T-helper 2 cell treated with Interferon-gamma antibody and Interleukin-4, amounts not matched to agents 100 ng/mL and 5 ng/mL, for 36 hours (primary cell): ENCODE measurements at regions not wholly inside any gene's neighbourhood (a gene's known extent, or its start where the extent isn't known, plus 50 kb on each side); places are given as distances from the start of the nearest gene placed in this dataset.
"Not testable (repeated sequence)": the region's sequence is repeated elsewhere in the genome, so short reads cannot be mapped to it uniquely, and the experiment has no call there.

Source experiments
- intact Hi-C: fragments of 100-400 bp; cut with micrococcal nuclease; formaldehyde crosslinking; loops from one replicate; pipeline ENCODE4 v1.15.1; 2023

GRCh38 chr16:29578898-29579297, 72.7 kb upstream of the NPIPB12 start:
- intact Hi-C loops, result not testable (repeated sequence)

DNA sequence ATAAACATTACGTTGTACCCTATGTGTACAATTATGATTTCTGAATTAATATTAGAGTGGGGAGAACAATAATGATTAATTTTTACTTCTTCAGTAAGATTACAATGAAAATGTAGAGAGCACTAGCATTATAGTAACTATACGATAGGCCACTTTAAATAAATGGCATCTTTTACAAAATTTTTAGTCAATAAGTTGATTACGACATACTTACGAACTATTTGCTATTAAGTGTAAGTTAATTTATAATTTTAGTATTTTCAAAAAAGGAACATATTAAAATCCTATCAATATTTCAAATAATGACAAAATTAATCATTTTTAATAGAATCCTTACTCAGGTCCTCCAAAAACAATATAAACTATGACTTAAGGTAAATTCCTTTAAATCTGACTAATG, 75.6 kb upstream of the NPIPB12 start:
- intact Hi-C loops, result not testable (repeated sequence)

- intact Hi-C loops, result loop anchor here (10.0 kb wide), 1 partner anchor 73 kb away; the partner anchor contains the start of gene SPN
Measured at GRCh38 chr16:29591919-29592318, 71.1 kb upstream of the SPN start.

DNA sequence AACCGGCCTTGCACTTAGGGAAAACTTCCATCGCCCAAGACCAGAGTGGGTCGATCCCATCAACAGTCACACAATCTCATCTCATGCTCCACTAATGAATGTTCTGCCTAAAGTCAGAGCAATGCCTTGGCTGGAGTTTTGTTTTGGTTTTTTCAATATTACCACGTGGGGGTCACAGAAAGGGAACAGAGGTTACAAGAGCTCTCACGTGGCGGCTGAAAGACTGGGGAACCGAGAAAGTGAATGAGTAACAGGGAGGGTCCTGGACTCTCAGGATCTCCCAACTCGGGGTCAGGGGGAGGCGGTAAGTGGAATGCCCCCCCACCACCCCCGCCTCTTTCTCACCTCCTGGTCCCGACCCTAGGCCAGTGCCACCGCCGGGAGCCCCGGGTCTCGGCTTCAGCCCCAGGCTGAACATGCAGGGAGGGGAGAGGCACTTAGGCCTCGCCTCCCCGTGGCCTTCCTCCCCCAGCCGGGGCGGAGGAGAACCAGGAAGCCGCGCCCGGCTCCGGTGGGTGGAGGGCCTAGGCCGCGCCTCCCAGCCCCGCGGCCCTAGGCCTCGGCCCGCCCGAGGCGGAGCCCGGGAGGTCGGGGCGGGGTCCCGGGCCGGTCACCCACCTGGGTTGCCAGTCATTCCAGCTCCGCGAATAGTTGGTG, 68.7 kb upstream of the SPN start:
- intact Hi-C loops, result loop anchor here (10.0 kb wide), 1 partner anchor 70 kb away; the partner anchor contains the start of gene SPN

DNA sequence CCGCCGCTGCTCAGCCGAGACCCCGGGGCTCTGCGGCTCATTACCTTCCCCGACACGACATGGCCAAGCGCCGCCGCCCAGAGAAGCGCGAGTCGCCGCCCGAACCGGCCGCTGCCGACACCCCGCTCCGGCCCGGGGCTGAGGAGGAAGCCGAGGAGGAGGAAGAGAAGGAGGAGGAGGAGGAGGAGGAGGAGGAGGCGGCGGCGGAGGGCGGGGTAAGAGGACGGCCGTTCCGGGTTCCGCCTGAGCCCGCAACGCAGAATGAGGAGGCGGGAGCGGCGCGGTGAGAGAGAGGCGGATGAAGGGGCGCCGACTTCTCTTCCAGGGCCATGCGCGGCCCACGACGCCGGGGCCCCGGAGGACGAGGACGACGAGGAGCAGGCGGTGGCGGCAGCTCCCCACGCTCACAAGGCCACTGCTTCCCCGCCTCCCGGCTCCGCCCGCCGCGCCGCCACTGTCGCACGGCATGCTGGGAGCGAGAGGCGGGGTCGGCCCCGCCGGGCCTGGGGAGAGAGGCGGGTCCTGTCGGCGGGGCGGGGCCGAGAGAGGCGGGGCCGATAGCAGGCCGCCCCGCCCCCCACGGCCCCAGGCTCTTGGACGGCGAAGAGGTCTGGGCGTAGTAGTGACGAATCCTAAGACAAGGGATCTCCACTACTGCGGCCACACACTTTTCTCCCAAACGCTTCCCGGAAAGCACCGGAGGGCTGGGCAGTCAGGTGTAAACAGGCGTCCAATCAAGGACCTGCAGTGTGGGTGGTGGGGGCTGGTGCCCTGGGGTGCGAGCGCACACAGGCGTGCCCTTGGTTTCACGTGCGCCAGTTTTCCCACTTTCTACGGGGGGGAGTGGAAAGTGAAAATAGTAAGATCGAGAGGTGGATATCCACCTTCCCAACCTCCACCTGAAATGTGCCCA, 67.9 kb upstream of the SPN start:
- intact Hi-C loops, result loop anchor here (10.0 kb wide), 1 partner anchor 70 kb away; the partner anchor contains the start of gene SPN

DNA sequence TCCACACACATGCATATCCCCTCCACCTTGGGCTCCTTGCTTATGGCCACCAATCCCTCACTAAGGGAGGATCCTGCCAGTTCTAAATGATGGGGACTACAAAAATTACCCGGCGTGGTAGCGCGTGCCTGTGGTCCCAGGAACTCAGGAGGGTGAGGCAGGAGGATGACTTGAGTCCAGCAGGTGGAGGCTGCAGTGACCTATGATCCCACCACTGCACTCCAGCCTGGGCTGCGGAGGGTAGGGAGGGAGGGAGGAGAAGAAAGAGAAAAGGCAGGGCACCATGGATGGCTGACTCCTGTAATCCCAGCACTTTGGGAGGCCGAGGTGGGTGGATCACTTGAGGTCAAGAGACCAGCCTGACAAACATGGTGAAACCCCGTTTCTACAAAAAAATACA, 66.0 kb upstream of the SPN start:
- intact Hi-C loops, result loop anchor here (10.0 kb wide), 1 partner anchor 68 kb away; the partner anchor contains the start of gene SPN

DNA sequence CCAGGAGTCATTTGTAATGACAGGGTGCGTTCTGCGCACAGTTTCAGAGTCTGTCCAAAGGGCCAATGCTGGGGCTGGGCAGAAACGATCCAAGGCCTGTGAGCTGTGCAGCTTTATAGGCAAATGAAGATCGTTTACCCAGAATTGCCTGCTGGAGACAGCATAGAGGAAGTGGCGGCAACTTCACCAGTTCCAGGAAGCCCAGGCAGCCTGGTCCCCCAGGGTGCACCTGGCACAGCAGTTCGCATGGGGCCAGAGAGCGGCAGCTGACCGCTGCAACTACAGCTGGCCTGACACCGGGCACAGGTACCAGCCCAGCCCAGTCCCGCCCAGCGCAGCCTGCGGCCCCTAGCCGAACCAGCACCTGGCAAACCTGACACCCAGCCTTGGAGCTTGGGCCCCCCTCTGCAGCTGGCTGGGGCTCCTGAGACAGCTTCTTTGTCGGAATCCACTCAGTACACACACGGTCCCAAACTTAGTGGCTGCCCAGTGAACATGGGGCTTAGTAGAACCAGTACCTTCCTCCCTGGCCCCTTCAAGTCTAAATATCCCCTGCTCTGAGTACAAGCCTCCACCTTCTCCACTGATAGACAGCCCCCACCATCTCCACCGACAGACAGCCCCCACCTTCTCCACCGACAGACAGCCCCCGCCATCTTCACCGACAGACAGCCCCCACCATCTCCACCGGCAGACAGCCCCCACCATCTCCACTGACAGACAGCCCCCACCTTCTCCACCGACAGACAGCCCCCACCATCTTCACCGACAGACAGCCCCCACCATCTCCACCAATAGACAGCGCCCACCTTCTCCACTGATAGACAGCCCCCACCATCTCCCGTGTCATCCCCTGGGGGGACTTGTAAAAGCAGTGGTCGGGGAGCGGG, 62.7 kb upstream of the SPN start:
- intact Hi-C loops, result not testable (repeated sequence)

GRCh38 chr16:29602247-29602625, 60.8 kb upstream of the SPN start:
- intact Hi-C loops, result not testable (repeated sequence)

DNA sequence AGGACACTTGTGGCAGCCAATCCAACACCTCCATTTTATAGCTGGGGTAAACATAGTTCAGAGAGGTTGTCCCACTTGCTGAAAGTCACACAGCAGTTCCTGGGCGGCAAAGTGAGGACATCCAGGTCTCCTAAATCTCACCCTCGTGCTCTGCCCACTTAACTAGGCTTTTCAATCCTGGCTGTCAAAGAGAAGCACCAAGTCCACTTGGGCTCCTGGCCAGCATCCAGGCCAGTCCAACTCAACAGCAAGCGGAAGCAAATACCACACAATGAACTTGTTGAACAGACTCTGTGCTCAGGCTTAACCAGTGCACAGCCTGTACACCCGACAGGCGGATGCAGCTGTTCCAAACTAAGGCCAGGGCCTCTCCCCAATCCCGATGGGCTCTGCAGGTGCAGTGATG, 60.4 kb upstream of the SPN start:
- intact Hi-C loops, result not testable (repeated sequence)

GRCh38 chr16:29604631-29605549, 58.2 kb upstream of the SPN start:
- intact Hi-C loops, result not testable (repeated sequence)

DNA sequence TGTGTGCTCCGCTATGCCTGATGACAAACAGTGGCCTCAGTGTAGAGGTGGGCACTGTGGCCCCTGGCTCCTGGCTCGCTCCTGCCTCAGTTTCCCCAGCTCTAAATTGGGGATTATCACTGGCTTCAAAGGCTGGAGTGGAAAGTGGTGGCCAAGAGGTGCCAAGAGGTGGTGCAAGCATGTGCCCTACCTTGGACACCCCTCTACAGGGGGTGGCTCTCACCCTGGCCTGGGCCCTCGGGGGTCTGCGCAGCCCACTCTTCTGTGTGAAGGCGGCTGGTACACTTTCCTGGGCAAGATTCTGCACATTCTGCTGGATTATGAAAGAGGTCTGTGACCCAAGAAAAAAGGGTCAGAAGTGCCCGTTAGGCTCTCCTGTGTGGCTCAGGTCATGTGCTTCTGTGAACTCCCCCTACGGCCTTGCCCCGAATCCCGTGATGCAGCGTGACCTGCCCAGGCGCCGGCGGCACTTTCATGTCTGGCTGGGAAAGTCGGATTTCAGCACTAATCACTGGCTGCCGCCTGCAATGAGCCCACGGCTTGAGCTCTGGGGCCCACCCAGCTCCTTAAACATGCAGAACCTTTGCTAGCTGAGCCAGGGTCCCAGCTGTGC, 57.3 kb upstream of the SPN start:
- intact Hi-C loops, result not testable (repeated sequence)

- intact Hi-C loops, result not testable (repeated sequence)
Measured at GRCh38 chr16:29606669-29607427, 56.2 kb upstream of the SPN start.

- intact Hi-C loops, result not testable (repeated sequence)
Measured at GRCh38 chr16:29607428-29607823, 55.6 kb upstream of the SPN start.

DNA sequence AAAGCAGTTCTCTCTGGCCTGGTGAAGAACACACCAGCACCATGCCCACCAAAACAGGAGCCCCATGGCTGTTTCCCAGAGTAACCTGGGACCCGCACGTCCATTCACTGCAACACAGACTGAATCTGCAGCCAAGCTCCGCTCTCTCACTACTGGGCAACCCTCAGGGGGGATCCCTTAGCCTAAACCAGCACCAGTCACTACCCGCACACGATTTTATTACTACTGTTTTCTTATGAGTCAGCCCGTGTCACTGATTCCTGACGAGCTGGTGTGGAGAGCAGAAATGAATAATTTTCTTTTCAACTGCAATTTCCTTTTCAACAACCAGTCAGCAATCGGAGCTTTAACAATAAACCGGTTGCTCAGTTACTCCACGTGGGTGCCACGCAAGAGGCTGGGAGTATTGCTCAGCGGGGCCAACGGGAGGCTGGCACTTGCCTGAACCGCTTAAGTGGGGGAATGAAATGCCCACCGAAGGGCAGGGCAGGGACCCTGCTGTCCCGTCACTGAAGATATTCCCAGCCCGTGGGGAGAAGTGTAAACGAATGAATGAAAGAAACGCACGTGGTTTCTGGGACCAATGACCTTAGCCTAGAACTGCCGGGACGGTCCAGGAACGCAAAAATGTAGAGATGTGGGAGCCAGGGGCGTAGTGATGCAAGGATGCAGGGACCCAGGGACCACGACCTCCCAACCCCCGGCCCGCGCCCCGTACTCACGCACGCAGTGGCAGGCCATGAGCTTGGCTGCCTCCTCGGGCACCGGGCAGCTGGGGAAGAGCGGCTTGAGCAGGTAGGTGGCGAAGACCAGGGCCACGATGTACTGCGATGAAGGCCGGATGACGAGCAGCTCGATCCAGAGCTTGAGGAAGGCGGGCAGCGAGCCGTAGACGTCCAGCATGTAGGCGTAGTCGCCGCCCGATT, 50.4 kb upstream of the SPN start:
- intact Hi-C loops, result not testable (repeated sequence)
